ENCODE measurements at regions not wholly inside any gene's neighbourhood (a gene's known extent, or its start where the extent isn't known, plus 50 kb on each side); places are given as distances from the start of the nearest gene placed in this dataset.
"Not testable (repeated sequence)": the region's sequence is repeated elsewhere in the genome, so short reads cannot be mapped to it uniquely, and the experiment has no call there.

- DNase-seq (no peak), ATAC-seq (no peak)
- no peaks in the 10 kb centered on the region for H3K36me3 ChIP-seq (replicated peaks in 1 of 2; ENCODE audit: insufficient read depth in 1 of 2, low read depth in 2 of 2)
- no peak for TF ChIP-seq POLR2A (IDR thresholded peaks at IDR 0.05)
- TF ChIP-seq, protein P1, sequence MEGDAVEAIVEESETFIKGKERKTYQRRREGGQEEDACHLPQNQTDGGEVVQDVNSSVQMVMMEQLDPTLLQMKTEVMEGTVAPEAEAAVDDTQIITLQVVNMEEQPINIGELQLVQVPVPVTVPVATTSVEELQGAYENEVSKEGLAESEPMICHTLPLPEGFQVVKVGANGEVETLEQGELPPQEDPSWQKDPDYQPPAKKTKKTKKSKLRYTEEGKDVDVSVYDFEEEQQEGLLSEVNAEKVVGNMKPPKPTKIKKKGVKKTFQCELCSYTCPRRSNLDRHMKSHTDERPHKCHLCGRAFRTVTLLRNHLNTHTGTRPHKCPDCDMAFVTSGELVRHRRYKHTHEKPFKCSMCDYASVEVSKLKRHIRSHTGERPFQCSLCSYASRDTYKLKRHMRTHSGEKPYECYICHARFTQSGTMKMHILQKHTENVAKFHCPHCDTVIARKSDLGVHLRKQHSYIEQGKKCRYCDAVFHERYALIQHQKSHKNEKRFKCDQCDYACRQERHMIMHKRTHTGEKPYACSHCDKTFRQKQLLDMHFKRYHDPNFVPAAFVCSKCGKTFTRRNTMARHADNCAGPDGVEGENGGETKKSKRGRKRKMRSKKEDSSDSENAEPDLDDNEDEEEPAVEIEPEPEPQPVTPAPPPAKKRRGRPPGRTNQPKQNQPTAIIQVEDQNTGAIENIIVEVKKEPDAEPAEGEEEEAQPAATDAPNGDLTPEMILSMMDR (IDR thresholded peaks at IDR 0.05), result no peak
- no peaks in the 10 kb centered on the region for H3K27me3 ChIP-seq
- no peaks in the 10 kb centered on the region for H3K4me1 ChIP-seq
- H3K9me3 ChIP-seq, result no peaks in the 10 kb centered on the region
- H3K4me3 ChIP-seq, result no peak overlapping the region
- H3K27ac ChIP-seq, result no peak overlapping the region
- intact Hi-C loops (cut with DNase I), result no loop called here
- 28 to 50% methylated on average over 3 of the region's 3 CpGs for WGBS, 2 donors
Observed at GRCh38 chr1:187054862-187055757, 226.4 kb downstream of the PLA2G4A start.

DNA sequence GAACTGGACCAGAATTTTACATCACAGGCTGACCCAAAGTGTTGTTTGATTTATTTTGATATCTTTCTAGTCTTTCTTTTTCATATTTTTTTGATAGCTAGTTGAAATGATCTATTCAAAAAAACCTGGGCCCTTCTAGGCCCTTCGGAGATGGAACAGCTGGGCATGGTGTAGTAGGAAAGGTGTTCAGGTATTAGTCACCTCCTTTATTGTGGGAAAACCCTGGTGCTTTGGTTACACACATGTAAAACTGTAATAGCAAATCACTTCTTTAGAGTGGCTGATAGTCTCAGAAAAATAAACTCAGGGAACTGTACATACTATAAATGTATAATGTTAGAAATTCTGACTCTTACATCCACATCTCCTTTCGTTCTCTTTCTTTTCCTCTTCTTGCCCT lies 234.5 kb downstream of the PLA2G4A start:
- H3K4me3 ChIP-seq, result no peak overlapping the region
- H3K9me3 ChIP-seq, result no peaks in the 10 kb centered on the region
- TF ChIP-seq, protein P1 (IDR thresholded peaks at IDR 0.05), result no peak
- TF ChIP-seq POLR2A (IDR thresholded peaks at IDR 0.05), result no peak
- no peak overlapping the region for H3K27ac ChIP-seq
- no peaks in the 10 kb centered on the region for H3K4me1 ChIP-seq
- intact Hi-C loops (cut with DNase I), result no loop called here
- no peaks in the 10 kb centered on the region for H3K36me3 ChIP-seq (replicated peaks in 1 of 2; ENCODE audit: insufficient read depth in 1 of 2, low read depth in 2 of 2)
- DNase-seq (no peak), ATAC-seq (no peak)
- no peaks in the 10 kb centered on the region for H3K27me3 ChIP-seq
- 71 to 76% methylated on average over 2 of the region's 2 CpGs for WGBS, 2 donors

- no peaks in the 10 kb centered on the region for H3K9me3 ChIP-seq
- no peaks in the 10 kb centered on the region for H3K4me1 ChIP-seq
- no peak overlapping the region for H3K27ac ChIP-seq
- no peak overlapping the region for H3K4me3 ChIP-seq
- intact Hi-C loops (cut with DNase I), result no loop called here
- H3K27me3 ChIP-seq, result no peaks in the 10 kb centered on the region
- no peak for TF ChIP-seq POLR2A (IDR thresholded peaks at IDR 0.05)
- TF ChIP-seq, protein P1 (IDR thresholded peaks at IDR 0.05), result no peak
- H3K36me3 ChIP-seq (replicated peaks in 1 of 2; ENCODE audit: insufficient read depth in 1 of 2, low read depth in 2 of 2), result no peaks in the 10 kb centered on the region
- WGBS, 2 donors, result 88 to 92% methylated on average over 1 of the region's 1 CpG
- no peak for ATAC-seq
- no peak for DNase-seq
Observed at GRCh38 chr1:187067160-187067559, 238.4 kb downstream of the PLA2G4A start.

DNA sequence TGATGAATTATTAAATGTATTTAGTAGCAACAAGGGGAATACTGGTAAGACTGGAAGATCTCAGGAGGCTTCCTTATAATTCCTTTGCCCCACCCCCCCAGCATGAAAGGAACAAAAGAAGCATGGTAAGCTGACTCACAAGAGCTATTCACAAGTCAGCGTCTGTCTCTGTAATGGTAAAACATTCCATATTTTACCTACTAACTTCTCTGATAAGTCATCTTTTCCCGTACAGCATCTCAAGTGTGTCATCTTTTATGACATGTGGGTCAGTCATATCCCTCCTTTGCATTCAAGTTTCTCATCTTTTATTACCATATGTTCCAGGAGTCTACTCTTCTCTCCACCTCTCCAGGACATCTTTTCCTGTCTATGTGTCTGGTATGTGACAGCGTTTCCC lies 241.3 kb downstream of the PLA2G4A start:
- 46 to 63% methylated on average over 3 of the region's 3 CpGs for WGBS, 2 donors
- no peaks in the 10 kb centered on the region for H3K36me3 ChIP-seq (replicated peaks in 1 of 2; ENCODE audit: insufficient read depth in 1 of 2, low read depth in 2 of 2)
- no peak for DNase-seq
- H3K4me3 ChIP-seq, result no peak overlapping the region
- TF ChIP-seq POLR2A (IDR thresholded peaks at IDR 0.05), result no peak
- TF ChIP-seq, protein P1 (IDR thresholded peaks at IDR 0.05), result no peak
- H3K9me3 ChIP-seq, result no peaks in the 10 kb centered on the region
- H3K27me3 ChIP-seq, result no peaks in the 10 kb centered on the region
- no peaks in the 10 kb centered on the region for H3K4me1 ChIP-seq
- intact Hi-C loops (cut with DNase I), result no loop called here
- no peak overlapping the region for H3K27ac ChIP-seq
- no peak for ATAC-seq

- H3K27ac ChIP-seq; H3K9me3 ChIP-seq; intact Hi-C loops (cut with DNase I); H3K36me3 ChIP-seq (replicated peaks in 1 of 2; ENCODE audit: insufficient read depth in 1 of 2, low read depth in 2 of 2); DNase-seq; H3K27me3 ChIP-seq; H3K4me1 ChIP-seq; H3K4me3 ChIP-seq; ATAC-seq: not testable (repeated sequence)
- WGBS, 2 donors, result 74 to 86% methylated on average over 24 to 29 of the region's 29 CpGs
Observed at GRCh38 chr1:187072262-187073034, 243.7 kb downstream of the PLA2G4A start.

GRCh38 chr1:187073035-187073560 lies 244.3 kb downstream of the PLA2G4A start:
- H3K4me3 ChIP-seq; intact Hi-C loops (cut with DNase I): not testable (repeated sequence)
- WGBS, 2 donors, result 77 to 83% methylated on average over 13 of the region's 13 CpGs

DNA sequence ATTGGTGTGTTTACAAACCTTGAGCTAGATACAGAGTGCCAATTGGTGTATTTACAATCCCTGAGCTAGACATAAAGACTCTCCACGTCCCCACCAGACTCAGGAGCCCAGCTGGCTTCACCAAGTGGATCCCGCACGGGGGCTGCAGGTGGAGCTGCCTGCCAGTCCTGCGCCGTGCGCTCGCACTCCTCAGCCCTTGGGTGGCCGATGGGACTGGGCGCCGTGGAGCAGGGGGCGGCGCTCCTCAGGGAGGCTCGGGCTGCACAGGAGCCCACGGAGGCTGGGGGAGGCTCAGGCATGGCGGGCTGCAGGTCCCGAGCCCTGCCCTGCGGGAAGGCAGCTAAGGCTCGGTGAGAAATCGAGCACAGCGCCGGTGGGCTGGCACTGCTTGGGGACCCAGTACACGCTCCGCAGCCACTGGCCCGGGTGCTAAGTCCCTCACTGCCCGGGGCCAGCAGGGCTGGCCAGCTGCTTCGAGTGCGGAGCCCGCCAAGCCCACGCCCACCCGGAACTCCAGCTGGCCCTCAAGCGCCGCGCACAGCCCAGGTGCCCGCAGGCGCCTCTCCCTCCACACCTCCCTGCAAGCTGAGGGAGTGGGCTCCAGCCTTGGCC lies 245.0 kb downstream of the PLA2G4A start:
- H3K27ac ChIP-seq; H3K9me3 ChIP-seq; H3K27me3 ChIP-seq; DNase-seq; H3K4me1 ChIP-seq; H3K36me3 ChIP-seq (replicated peaks in 1 of 2; ENCODE audit: insufficient read depth in 1 of 2, low read depth in 2 of 2); H3K4me3 ChIP-seq; intact Hi-C loops (cut with DNase I); ATAC-seq: not testable (repeated sequence)
- 91 to 100% methylated on average over 4 to 35 of the region's 35 CpGs for WGBS, 2 donors

More at GRCh38 chr1:187073035-187073560, 244.3 kb downstream of the PLA2G4A start:
- H3K36me3 ChIP-seq (replicated peaks in 1 of 2; ENCODE audit: insufficient read depth in 1 of 2, low read depth in 2 of 2); H3K27me3 ChIP-seq; ATAC-seq; DNase-seq; H3K4me1 ChIP-seq; H3K27ac ChIP-seq; H3K9me3 ChIP-seq: not testable (repeated sequence)

All from body of pancreas (tissue), 4 donors.